PC-3 (cell line): ENCODE measurements at regions not wholly inside any gene's neighbourhood (a gene's known extent, or its start where the extent isn't known, plus 50 kb on each side); places are given as distances from the start of the nearest gene placed in this dataset.

Experiments used
- CTCF ChIP-seq: fragments of 300-600 bp; sonication (generic); conservative IDR thresholded peaks from 2 replicates; pipeline ENCODE4 v1.5.1; 2017; ENCODE audit warnings: antibody characterized with exemption, low read depth, mild to moderate bottlenecking, low read length
- EZH2 ChIP-seq: fragments of 300-600 bp; sonication (generic); IDR thresholded peaks from one replicate; pipeline ENCODE4 v1.6.1; 2017; ENCODE audit warnings: antibody characterized with exemption, mild to moderate bottlenecking, low read length; ENCODE audit not compliant: unreplicated experiment
- EZH2phosphoT487 ChIP-seq: fragments of 300-600 bp; sonication (generic); IDR thresholded peaks from 2 replicates; pipeline ENCODE4 v1.6.1; 2018; ENCODE audit warnings: mild to moderate bottlenecking, antibody characterized with exemption, low read length, borderline replicate concordance

- TF ChIP-seq CTCF (no peak), EZH2 (no peak), EZH2phosphoT487 (no peak)
These were observed 182.9 kb downstream of the SOD2 start for GRCh38 chr6:159510141-159510540.
